Right atrium auricular region (tissue), 2 donors: ENCODE measurements at regions not wholly inside any gene's neighbourhood (a gene's known extent, or its start where the extent isn't known, plus 50 kb on each side); places are given as distances from the start of the nearest gene placed in this dataset.

ENCODE experiments used
- DNase-seq: peaks from one replicate; pipeline ENCODE4 v3.0.0-alpha.2; 2019; ENCODE audit warnings: low spot score
- H3K27ac ChIP-seq, 2 donors: fragments of 200-600 bp; sonication (generic); 1 replicate in 1 of 2; 2 replicates in 1 of 2; pipeline ENCODE4 v1.5.1; 2016 to 2019
- H3K27me3 ChIP-seq, 2 donors: fragments of 200-600 bp; sonication (generic); one replicate each; pipeline versions ENCODE4 v1.5.1 to v1.6.0; 2017 to 2019
- H3K36me3 ChIP-seq: fragments of 200-600 bp; sonication (generic); one replicate; pipeline ENCODE4 v1.5.1; 2016
- H3K4me1 ChIP-seq, 2 donors: fragments of 200-600 bp; sonication (generic); one replicate each; pipeline versions ENCODE4 v1.5.1 to v1.6.0; 2017 to 2019
- H3K4me3 ChIP-seq, 2 donors: fragments of 200-600 bp; sonication (generic); 1 replicate in 1 of 2; 2 replicates in 1 of 2; pipeline ENCODE4 v1.5.1; 2017 to 2019; ENCODE audit warnings: mild to moderate bottlenecking in 1 of 2, moderate library complexity in 1 of 2
- H3K9me3 ChIP-seq, 2 donors: fragments of 200-600 bp; sonication (generic); one replicate each; pipeline ENCODE4 v1.5.1; 2019
- TF ChIP-seq, protein P1 (sequence below), 2 donors: fragments of 200-600 bp; sonication (generic); IDR thresholded peaks; one replicate each; pipeline ENCODE4 v1.5.1; 2019; ENCODE audit warnings: antibody characterized with exemption in 2 of 2

DNA sequence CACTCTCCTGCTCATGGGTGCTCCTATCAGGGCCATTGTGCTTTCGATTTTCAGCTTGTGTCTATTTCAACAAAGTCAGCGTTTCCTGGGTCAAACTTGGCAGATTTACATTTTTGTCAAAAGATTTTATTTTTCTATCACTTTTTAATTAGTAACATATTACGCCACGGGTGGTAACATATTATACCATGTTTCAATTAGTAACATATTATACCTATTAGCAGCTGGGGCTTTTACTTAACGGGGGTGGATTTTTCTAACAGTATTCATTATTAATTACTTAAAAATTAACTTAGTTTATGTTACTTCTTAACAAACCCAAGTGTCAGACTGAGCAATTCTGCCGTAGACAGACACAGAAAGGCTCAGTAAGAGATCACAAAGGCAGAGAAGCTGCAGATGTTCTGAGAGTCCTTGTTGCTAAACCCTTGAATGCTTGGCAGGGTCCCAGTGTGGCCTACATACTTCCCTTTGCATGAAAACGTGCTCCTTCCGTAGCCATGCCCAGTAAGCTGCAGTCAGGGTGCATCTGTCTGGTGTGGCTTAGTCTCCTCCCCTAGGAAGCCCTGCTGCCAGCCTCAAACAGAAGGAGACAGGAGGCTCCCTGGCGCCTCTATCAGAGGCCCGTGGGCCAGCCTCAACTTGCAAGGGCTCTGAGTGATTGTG lies 263.1 kb upstream of the CXCL12 start:
- DNase-seq = no peak
- TF ChIP-seq, protein P1, sequence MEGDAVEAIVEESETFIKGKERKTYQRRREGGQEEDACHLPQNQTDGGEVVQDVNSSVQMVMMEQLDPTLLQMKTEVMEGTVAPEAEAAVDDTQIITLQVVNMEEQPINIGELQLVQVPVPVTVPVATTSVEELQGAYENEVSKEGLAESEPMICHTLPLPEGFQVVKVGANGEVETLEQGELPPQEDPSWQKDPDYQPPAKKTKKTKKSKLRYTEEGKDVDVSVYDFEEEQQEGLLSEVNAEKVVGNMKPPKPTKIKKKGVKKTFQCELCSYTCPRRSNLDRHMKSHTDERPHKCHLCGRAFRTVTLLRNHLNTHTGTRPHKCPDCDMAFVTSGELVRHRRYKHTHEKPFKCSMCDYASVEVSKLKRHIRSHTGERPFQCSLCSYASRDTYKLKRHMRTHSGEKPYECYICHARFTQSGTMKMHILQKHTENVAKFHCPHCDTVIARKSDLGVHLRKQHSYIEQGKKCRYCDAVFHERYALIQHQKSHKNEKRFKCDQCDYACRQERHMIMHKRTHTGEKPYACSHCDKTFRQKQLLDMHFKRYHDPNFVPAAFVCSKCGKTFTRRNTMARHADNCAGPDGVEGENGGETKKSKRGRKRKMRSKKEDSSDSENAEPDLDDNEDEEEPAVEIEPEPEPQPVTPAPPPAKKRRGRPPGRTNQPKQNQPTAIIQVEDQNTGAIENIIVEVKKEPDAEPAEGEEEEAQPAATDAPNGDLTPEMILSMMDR (IDR thresholded peaks at IDR 0.05) = no peak
- H3K27me3 ChIP-seq = no peaks in the 10 kb centered on the region

DNA sequence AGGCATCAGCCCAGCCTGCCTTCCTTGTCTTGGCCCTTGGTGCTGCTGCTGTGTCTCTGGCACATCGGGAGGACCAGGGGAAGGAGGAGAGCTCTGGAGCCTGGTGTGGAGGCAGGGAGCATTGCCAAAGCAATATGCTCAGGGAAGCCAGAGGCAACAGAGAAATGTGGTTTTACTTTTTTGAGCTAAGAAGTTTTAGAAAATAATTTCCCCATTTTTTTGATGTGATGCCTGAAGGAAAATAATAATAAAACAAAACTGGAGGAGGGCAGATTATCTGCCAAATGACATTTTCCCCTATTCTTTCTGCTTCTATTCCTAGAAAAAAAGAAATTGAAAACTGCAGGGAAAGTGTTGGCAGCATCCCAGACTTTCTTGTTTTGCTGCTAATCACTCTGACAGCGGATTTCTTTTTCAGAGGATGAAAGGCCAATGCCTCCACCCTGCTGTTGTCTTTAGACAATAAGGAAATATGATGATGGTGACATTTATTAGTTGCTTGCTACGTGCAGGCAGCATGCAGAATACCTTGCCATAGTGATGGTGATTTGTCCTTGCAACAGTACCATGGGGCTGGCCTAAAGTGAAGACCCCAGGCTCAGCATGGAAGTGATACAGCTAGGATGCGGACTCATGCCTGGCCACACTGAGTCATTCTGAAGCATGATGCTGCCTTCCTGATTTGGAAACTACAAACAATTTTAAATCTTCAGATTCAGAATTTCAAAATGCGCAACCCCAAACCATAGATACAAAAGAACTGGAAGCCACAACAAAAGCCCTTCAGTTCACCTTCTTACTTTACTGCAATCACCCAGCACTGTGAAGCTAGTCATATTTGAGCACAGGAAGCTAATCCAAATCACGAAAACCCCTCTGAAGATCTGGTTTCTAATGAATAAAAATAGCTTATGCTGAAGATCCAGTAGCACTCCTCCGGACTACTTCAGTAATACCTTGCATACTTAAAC lies 260.2 kb upstream of the TMEM72 start:
- TF ChIP-seq, protein P1 (IDR thresholded peaks at IDR 0.05) = no peak
- Histone ChIP-seq H3K4me3 (no peak overlapping the region), H3K4me1 (no peaks in the 10 kb centered on the region), H3K27me3 (no peaks in the 10 kb centered on the region), H3K36me3 (no peaks in the 10 kb centered on the region), H3K9me3 (no peaks in the 10 kb centered on the region), H3K27ac (no peak overlapping the region)
- no peak for DNase-seq

More for the DNA sequence above, 263.1 kb upstream of the CXCL12 start:
- Histone ChIP-seq H3K4me3 (no peak overlapping the region), H3K27ac (no peak overlapping the region), H3K36me3 (no peaks in the 10 kb centered on the region), H3K4me1 (no peaks in the 10 kb centered on the region), H3K9me3 (no peaks in the 10 kb centered on the region)

DNA sequence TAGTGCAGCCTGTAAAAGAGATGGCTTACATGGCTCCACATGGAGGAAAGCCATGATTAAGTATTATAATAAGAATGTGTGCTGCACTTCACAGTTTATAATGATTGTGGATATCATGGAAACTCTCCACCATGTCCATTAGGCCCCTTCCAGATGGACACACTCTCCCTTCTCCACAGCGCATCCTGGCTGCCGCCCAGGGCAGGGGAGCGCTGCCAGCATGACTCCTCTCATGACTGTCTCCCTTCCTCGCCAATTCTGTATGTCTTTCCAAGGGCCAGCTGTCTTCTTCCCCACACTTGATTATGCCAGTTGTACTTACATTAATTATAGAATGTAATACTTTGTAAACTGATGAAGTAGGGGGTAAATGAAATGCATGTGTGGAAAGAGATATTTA lies 259.3 kb upstream of the TMEM72 start:
- Histone ChIP-seq H3K36me3 (no peaks in the 10 kb centered on the region), H3K4me3 (no peak overlapping the region), H3K4me1 (no peaks in the 10 kb centered on the region), H3K9me3 (no peaks in the 10 kb centered on the region), H3K27me3 (no peaks in the 10 kb centered on the region), H3K27ac (no peak overlapping the region)
- TF ChIP-seq, protein P1 (IDR thresholded peaks at IDR 0.05) = no peak
- no peak for DNase-seq

DNA sequence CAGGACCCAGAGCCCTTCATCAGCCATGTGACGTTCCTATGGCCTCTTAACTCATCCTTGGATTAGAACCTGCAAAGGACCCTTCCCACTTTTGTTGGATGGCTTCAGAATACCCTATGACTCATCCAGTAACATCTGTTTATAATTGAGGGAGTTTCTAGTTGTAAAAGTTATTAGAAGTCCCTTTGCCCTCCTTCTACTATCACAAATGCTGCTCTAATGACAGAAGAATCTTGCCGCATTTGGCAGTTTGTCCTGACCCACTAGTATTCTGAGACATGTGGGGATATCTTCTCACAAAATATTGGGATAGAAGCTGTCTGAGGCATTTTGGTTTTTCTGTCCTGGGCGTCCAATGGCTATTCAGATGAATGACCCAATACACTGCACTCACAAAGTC lies 251.8 kb upstream of the TMEM72 start:
- no peaks in the 10 kb centered on the region for H3K4me1 ChIP-seq
- no peak overlapping the region for H3K4me3 ChIP-seq
- no peaks in the 10 kb centered on the region for H3K27me3 ChIP-seq
- H3K27ac ChIP-seq = no peak overlapping the region
- H3K36me3 ChIP-seq = no peaks in the 10 kb centered on the region
- H3K9me3 ChIP-seq = no peaks in the 10 kb centered on the region
- TF ChIP-seq, protein P1 (IDR thresholded peaks at IDR 0.05) = no peak
- DNase-seq = no peak

DNA sequence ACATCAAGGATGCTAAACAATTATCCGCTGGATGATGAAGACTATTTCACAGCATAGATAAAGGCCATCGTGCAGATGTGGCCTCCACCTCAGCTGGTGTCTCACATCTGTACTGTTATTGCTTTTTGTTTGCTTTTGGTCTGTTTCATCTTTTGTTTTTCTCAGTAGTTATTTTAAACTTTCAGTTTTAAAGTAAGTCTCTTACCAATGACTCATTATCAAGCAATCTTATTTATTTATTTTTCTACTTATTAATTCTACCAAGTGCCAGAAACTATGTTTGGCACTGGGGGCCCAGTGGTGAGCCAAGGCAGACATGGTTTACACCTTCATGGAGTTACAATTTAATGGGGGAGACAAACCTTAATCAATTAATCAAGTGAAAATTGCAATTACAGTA lies 250.9 kb upstream of the TMEM72 start:
- Histone ChIP-seq H3K4me3 (no peak overlapping the region), H3K36me3 (no peaks in the 10 kb centered on the region), H3K27ac (no peak overlapping the region), H3K4me1 (no peaks in the 10 kb centered on the region), H3K27me3 (no peaks in the 10 kb centered on the region), H3K9me3 (no peaks in the 10 kb centered on the region)
- DNase-seq = no peak
- TF ChIP-seq, protein P1 (IDR thresholded peaks at IDR 0.05) = no peak
